HL-60 (cell line): ENCODE measurements at regions not wholly inside any gene's neighbourhood (a gene's known extent, or its start where the extent isn't known, plus 50 kb on each side); places are given as distances from the start of the nearest gene placed in this dataset.

Experiments
- DNase-seq, 2 experiments: peaks; one replicate each; pipeline ENCODE4 v3.0.0-alpha.2; 2010 to 2020; ENCODE audit warnings: low read depth in 1 of 2, low spot score in 1 of 2
- H3K27ac ChIP-seq: fragments of 250-450 bp; sonication (Bioruptor Pico); replicated peaks from 2 replicates; pipeline ENCODE4 v1.5.1; 2020; ENCODE audit warnings: mild to moderate bottlenecking, moderate library complexity
- H3K27me3 ChIP-seq: fragments of 250-450 bp; sonication (Bioruptor Pico); 2 replicates; pipeline ENCODE4 v1.5.1; 2021; ENCODE audit warnings: mild to moderate bottlenecking, moderate library complexity; ENCODE audit not compliant: insufficient read depth, poor library complexity, severe bottlenecking
- H3K4me3 ChIP-seq: replicated peaks from 2 replicates; pipeline ENCODE4 v1.5.1; 2011; ENCODE audit warnings: mild to moderate bottlenecking, control low read depth, low read length; ENCODE audit not compliant: insufficient read depth
- CTCF ChIP-seq: IDR thresholded peaks from one replicate; pipeline ENCODE4 v1.5.1; 2011; ENCODE audit warnings: low read length, control low read depth, inconsistent platforms; ENCODE audit not compliant: insufficient read depth
- GABPA ChIP-seq: IDR thresholded peaks from 2 replicates; pipeline ENCODE4 v1.6.1; 2012; ENCODE audit warnings: low read depth
- POLR2AphosphoS5 ChIP-seq: IDR thresholded peaks from 2 replicates; pipeline ENCODE4 v1.6.1; 2012; ENCODE audit warnings: low read depth
- REST ChIP-seq: IDR thresholded peaks from 2 replicates; pipeline ENCODE4 v1.6.1; 2012; ENCODE audit warnings: low read depth; ENCODE audit not compliant: insufficient replicate concordance
- SPI1 ChIP-seq: IDR thresholded peaks from 2 replicates; pipeline ENCODE4 v1.6.1; 2012; ENCODE audit warnings: low read depth, mild to moderate bottlenecking, borderline replicate concordance

- no peak overlapping the region for H3K4me3 ChIP-seq
These were observed 69.6 kb upstream of the TNFRSF21 start for GRCh38 chr6:47379328-47379727.

GRCh38 chr6:47380251-47380650 is 70.5 kb upstream of the TNFRSF21 start:
- no peak for DNase-seq
- Histone ChIP-seq H3K27me3 (no peaks in the 10 kb centered on the region), H3K4me3 (no peak overlapping the region)

More at GRCh38 chr6:47379328-47379727, 69.6 kb upstream of the TNFRSF21 start:
- no peak for TF ChIP-seq GABPA
- TF ChIP-seq POLR2AphosphoS5, result no peak
- no peak for TF ChIP-seq CTCF
- TF ChIP-seq SPI1, result no peak
- TF ChIP-seq REST, result no peak
- Histone ChIP-seq H3K27ac (no peak overlapping the region), H3K27me3 (no peaks in the 10 kb centered on the region)
- no peak for DNase-seq

GRCh38 chr6:47381036-47381435 is 71.3 kb upstream of the TNFRSF21 start:
- TF ChIP-seq CTCF (no peak), GABPA (no peak), REST (no peak), POLR2AphosphoS5 (no peak), SPI1 (no peak)
- H3K27me3 ChIP-seq, result no peaks in the 10 kb centered on the region
- no peak for DNase-seq
- H3K27ac ChIP-seq, result no peak overlapping the region
- no peak overlapping the region for H3K4me3 ChIP-seq

More at GRCh38 chr6:47380251-47380650, 70.5 kb upstream of the TNFRSF21 start:
- H3K27ac ChIP-seq, result no peak overlapping the region
- TF ChIP-seq CTCF, result no peak
- TF ChIP-seq GABPA, result no peak
- TF ChIP-seq POLR2AphosphoS5, result no peak
- no peak for TF ChIP-seq SPI1
- TF ChIP-seq REST, result no peak
